ENCODE measurements at regions not wholly inside any gene's neighbourhood (a gene's known extent, or its start where the extent isn't known, plus 50 kb on each side); places are given as distances from the start of the nearest gene placed in this dataset.
"Not testable (repeated sequence)": the region's sequence is repeated elsewhere in the genome, so short reads cannot be mapped to it uniquely, and the experiment has no call there.

DNA sequence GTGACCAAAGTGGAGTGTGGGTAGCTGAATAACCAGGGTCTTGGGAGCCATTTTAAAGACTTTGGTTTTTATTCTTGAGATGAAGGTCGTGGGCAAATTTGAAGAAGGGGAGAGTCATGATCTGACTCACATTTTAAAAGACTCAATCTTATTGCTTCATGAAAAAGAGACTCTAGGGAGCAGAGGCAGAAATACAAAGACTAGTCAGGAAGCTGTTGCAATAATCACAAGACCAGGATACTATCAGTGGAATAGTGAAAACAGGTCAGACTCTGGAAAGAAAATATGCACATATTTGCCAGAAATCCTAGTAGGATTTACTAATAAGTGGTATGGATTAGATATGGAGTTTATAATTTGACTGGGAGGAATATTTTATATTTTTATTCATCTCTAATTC lies 448.4 kb downstream of the RAPGEF2 start:
- DNase-seq (ENCODE audit: low spot score), result no peak

DNA sequence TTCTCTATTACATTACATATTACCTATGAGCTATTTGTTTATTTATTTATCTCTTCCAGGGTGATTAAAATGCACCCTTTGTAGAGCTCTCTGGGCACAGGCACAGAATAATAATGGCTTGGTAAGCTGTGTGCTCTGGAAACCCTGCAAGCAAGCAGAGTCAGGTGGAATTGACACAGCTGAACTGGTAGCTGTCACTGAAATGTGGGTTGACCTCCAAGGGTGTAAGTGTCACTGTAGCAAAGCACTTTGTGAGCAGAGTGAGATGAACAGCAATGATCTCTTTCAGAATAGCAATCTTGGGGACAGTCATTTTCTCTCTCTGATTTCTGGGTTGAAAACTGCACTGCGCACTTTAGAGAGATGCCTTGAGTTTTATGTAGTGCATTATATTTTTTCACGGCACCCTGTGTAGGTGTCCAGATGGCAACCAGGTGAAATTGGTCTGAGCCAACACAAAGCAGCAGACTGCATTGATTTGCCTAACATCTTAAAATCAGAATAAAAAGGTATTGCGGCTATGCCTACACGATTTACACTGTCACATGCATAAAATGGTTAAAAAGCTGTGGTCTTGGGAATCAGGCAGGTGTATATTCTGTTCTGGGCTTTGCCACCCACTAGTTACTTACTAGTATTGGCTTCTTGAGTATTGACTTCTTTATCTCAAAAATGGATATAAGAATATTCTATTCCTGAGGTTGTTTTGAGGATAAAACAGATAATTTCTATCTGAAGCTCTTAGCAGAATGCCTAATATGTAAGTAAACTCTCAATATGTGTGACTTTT lies 450.3 kb downstream of the RAPGEF2 start:
- DNase-seq (ENCODE audit: low spot score), result no peak

DNA sequence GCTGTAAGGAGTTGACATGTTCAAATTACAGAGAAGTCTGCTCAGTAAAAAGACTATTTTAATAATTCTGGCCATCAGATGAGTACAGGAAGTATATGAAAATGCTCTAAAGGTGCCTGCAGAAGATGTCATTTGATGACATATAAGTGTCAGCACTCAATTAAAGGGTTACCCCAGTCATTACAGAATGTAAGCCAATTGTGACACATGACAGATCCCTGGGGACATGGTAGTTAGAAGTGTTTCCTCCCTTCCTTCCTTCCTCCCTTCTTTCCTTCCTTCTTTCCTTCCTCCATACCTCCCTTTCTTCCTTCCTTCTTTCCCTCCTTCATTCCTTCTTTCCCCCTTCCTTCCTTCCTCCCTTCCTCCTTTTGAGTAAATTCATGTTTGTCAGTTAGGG lies 453.0 kb downstream of the RAPGEF2 start:
- DNase-seq (ENCODE audit: low spot score), result no peak

DNA sequence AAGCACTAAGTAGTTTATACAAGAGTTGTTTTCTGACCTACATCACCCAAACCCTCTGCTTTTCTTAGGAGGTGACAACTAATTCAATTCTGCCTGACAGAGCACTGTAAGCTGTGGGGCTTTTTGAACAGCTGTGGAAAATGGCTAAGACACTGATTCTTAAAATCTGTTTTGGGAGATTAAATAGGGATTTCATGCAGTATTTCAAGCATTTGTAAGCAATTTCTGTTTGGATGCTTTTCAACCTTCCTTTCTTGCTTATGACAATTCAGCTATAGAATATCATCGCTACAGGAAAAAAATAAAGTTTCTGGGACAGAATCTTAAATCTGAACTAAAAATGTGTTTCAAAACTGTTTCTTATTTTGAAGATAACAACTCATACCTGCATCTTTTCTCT lies 459.5 kb downstream of the RAPGEF2 start:
- DNase-seq (ENCODE audit: low spot score), result no peak

DNA sequence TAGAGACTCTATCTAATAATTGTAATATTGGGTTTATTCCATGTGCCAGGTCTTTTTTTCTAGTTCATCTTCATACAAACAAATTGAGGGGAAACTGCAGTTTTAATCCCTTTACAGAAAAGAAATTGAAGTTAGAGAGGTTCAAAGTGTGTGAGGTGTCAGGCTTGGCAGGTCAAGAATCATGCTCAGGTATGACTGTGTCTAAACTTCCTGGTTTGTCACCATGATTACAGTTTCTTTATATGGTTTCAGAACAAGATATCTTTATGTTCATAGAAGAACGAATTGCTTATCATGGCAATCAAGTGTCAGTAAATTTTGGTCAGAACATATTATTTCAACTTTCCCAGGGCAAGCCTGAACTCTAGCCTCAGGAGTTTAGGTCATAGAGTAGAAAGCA lies 460.4 kb downstream of the RAPGEF2 start:
- DNase-seq (ENCODE audit: low spot score), result no peak

DNA sequence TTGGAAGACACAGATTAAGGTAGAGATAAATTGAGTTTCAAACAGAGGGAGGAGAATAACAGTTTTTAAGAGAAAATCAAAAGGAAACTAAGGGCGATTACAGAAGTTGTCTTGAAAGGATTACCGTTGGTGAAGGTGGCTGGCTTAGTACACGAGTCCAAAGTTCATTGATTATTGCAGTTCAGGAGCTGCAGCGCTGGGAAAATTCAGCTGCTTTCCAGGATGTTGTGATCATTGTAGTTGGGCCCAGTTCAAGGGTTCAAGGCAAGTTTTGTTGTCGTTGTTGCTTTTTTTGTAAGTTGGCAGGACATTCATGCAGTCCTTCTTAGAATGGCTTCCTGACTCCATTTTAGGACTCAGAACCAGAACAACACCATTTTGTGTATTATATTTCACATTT lies 461.7 kb downstream of the RAPGEF2 start:
- no peak for DNase-seq (ENCODE audit: low spot score)

DNA sequence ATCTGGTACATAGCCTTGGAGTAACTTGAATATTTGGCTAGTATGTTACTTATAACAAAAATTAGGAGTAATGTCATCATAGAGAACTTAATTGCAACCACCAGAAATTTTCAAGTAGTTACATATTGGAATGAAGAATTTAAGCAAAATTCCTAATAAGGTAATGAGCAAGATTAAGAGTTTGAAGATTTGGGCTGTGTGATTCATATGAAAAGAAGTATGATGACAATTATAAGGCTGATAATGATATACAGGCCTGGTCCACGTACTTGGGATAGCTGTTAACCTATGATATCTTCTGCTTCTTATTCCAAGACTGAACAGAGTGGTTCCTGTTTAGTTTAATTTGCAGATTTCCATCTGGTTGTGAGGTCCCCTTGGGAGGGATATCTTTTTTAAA lies 463.9 kb downstream of the RAPGEF2 start:
- no peak for DNase-seq (ENCODE audit: low spot score)

DNA sequence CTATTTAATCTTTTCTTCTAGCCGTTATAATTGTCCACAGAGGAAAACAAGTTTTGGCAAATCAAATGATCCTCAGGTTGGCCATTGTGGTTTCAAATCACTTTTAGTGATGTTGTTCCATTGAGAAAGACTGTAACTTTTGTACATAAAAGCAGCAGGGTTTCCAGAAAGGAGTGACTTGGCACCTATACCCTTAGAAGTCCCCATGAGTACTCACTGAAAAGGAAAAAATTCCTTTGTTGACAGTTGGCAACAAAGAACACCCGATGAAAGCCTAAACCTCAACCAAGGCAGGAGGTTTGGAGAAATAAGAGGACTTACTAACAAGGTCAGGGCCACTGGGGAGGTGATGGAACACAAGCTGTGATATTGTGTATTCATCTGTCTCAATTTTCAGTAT lies 474.4 kb downstream of the RAPGEF2 start:
- no peak for DNase-seq (ENCODE audit: low spot score)

DNA sequence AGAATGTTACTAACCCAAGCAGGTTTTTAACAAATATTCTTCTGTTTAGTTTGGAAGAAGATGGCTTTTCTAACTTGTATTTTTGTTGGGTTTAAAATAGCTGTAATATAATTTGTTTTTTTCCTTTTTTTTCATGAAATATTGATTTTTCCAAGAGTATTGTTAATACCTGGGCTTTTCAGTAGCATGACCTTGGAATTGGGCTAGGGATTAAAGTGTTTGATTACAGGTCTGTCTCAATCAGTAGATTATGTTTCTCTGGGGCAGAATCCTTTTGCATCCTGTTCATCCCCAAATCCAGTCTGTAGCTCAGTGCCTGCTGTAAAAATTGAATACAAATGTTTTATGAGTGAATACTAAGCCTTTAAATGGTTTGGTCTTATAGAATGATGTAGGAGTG lies 479.8 kb downstream of the RAPGEF2 start:
- DNase-seq (ENCODE audit: low spot score), result no peak

DNA sequence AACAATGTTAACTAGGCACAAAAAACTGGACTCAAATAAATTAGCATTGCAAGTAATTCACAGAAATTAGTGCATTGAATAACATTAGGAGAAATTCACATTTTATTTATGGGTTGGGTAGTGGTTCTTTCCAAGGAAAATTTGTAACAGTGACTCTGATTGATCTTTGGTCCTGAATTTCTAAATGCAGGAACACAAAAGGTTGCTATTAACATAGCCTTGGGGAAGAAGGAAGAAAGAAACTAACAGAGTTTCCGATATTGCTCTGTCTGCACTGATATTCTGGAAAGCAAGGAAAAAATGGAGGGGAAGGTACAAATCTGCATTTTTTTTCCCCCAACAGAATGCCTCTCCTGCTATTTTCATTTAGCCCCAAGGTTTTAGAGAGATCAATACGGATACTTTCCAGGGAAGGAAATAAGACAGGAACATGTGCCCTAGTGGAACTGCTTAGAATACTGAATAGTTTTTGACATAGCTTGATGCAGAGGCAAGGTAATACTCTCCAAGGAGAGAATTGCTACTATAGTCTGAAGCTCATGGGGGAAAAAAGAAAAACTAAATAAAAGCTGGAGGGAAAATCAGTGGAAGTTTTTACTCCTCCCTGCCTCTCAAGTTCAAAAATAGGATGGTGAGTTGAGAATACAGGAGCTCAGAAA lies 490.1 kb downstream of the RAPGEF2 start:
- DNase-seq (ENCODE audit: low spot score), result no peak

DNA sequence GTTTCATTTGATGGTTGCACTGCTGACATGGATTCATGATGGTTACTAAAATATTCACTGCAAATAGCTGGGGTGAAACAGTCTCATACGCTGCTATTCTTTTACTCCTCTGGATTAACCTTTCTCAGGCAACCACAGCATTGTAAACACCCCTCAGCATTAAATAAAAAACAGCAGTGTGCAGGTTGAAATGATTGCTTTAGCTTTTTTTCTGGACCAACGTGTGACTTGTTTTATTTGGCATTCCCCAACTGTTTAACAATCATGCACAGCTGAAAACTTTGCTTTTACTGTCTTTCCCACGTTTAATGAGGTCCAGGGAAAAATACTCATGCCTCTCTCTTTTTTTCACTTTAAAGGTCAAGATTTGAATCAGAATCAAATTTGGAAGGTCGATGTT lies 490.8 kb downstream of the RAPGEF2 start:
- no peak for DNase-seq (ENCODE audit: low spot score)

DNA sequence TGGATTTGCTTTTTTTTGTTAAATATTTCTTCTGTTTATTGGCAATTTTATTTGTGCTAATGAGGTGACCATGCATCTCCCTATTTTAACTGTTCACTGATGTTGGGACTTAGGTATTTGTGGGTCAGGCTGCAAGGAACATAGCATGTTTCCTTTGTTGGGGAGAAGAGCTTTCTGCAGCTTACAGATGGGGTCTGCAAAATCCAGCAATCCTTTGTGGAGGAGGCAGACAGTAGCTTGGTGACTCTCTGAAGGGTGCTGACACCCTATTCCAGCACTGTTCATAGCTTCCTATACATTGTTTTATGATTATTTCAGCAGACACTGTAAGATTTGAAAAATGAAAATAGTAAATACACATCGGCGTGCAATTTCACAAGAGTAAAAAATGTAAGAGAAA lies 491.7 kb downstream of the RAPGEF2 start:
- DNase-seq (ENCODE audit: low spot score), result no peak

DNA sequence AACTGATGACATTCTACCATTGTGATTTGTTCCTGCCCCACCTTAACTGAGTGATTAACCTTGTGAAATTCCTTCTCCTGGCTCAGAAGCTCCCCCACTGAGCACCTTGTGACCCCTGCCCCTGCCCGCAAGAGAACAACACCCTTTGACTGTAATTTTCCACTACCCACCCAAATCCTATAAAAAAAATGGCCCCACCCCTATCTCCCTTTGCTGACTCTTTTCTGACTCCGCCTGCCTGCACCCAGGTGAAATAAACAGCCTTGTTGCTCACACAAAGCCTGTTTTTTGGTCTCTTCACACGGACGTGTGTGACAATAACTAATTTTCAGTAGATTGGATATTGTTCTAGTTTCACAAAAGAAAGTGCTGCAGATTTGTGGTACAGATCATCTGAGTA lies 492.2 kb downstream of the RAPGEF2 start:
- DNase-seq (ENCODE audit: low spot score), result not testable (repeated sequence)

DNA sequence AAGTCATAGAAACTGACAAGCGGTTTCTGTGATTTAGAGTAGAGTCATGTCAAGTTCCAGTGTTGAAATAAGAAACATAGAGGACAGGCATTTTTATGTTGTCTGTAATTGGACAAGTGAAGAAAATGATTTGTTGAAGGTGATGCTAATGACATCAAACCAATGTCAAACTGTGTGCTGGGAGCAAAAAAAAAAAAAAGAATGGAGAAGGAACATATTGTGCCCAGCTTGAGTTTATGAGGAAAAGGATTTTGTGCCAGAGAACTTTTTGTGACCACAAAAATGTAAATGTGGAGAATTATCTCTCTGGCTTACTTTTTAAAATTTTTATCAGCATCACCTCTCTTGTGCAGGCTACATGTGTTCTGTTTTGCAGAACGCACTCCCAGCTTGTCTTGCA lies 495.7 kb downstream of the RAPGEF2 start:
- no peak for DNase-seq (ENCODE audit: low spot score)

DNA sequence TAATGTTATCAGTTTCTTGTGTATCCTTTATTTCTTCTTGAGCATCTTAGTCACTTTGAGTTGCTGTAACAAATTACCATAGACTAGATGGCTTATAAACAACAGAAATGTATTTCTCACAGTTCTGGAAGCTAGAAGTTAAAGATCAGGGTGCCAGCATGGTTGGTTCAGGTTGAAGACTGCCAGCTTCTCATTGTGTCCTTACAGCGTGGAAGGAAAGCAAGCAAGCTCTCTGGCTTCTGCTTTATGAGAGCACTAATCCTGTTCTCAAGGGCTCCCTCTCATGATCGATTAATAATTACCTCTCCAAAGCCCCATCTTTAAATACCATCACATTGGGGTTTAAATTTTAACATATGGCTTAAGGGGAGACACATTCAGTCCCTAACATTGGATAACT lies 497.2 kb downstream of the RAPGEF2 start:
- no peak for DNase-seq (ENCODE audit: low spot score)

DNA sequence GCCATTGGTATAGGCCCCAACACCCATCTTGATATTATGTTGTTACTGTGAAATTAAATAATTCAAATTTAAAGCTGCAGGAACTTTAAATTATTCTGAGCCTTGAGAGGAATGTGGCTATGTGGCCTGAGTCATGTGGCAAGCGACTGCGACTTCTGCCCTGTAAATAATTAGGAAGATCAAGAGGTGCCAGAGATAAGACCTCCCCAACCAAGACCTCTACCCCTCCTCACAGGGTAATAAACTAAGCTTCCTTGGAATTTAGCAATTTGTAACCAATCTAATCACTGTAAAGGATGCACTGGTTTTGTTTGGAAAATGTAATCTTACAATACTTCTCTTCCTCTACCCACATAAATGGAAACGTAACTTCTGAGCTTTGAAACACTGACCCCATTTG lies 501.9 kb downstream of the RAPGEF2 start:
- no peak for DNase-seq (ENCODE audit: low spot score)

DNA sequence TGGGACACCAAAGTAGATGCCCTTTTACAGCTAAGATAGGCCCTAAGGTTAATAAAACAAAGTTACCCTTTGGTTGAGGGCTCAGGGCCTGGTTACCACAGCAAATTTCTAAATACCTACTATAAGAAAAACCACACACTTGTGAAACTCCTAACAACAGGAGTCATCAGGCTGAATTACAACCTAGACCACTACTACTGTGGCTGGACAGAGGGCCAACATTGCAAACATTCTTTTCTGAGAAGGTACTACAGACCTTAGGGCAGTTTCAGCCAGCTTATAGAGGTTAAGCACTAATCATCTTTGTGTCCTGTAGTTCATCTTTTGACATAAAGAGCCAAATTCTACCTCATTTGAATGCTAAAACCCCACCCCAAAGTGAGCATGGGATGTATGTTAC lies 504.0 kb downstream of the RAPGEF2 start:
- DNase-seq (ENCODE audit: low spot score), result no peak

DNA sequence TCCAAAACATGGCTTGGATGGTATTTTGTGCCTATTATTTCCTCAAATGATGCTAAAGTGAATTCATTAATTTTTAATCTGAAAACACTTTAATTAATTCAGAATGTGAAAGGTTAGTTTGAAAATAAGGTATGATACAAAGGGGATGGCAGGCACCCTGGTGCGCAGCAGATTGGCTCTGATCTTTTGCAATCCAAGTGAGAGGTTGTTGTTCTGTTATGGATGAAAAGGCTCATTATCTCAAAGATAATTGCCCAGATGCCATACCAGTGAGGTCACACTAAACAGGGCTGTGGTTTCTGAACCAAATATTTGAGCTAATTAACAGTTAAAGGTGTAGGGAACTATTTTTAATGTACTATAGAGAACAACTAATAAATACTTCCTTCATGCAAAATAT lies 504.9 kb downstream of the RAPGEF2 start:
- no peak for DNase-seq (ENCODE audit: low spot score)

DNA sequence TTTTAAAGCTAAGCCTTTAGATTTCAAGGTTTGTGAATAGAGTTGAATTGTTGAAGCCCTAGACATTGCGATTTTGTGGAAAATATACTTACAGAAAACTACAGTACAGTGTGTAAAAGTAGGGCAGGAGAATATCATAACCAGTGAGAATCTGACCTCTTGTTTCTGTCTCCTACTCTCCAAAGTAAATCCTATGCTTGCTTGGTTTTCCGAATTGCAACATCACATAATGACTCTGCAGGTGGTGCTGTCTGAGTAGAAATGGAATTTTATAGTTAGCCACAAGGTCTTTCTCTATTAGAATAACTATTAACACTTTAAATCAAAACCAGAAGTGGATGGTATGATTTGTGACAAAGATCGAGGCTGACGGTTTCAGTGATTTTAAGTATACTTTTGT lies 505.6 kb downstream of the RAPGEF2 start:
- DNase-seq (ENCODE audit: low spot score), result no peak

DNA sequence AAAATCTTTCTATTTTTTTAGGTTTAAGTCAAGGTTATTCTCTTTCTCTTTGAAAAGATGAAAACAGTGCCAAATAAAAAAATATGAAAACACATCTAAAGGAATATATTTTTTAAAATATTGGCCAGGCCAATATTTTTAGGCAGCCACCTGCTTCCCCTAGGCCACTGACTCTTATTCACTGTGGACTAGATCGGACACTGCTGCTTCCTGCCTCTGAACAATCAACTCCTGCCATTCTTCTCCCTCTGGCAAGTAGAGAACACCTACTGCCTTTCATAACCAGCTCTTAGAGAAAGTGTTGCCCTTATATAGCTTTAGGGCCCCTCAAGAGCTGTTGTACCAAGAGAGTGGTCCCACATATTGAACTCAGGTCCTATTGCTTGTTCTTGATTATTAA lies 529.2 kb downstream of the RAPGEF2 start:
- DNase-seq (ENCODE audit: low spot score), result no peak

DNA sequence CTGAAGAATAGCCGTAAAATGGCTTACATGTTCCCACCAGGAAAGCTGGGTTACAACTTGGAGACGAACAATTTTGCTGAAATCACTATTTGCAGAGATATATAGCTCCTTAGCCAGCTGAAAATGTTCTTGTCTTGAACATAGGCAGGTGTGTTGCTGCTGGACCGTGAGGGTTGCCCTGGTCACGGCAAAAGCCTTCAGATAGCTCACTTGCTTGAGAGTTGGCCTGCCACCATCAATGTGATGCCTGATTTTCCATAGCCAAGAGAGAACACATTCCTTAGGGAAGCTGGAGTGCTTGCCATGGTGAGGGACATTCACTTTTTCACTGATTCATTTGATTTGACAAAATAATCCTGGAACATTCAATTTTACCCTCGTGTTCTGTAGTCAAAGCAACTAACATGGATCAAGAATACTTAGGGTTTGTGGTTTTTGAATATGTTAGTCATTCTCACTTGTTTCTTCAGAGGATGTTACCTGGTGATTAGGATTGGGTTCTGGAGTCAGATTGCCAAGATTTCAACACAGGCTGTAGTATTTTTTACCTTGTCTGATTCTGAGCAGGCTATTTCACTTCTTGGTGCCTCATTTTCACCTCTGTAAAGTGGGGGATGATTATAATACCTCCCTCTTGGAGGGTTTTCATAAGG lies 536.9 kb downstream of the RAPGEF2 start:
- DNase-seq (ENCODE audit: low spot score), result no peak

DNA sequence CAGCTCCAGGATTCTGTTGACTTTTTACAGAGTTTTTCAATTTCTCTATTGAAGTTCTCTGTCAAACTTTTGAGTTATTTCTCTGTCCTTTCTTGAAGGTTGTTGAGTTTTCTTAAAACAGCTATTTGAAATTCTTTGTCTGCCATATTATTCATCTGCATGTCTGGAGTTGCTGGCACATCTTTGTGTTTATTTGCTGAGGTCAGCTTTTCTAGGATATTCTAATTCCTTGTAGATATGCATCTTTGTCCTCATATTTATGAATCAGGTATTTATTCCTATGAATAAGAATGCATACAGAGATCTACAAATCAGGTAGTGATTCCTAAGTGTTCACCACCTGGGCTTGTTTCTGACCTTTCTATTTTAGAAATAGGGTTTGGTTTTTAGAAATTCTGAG lies 546.4 kb downstream of the RAPGEF2 start:
- DNase-seq (ENCODE audit: low spot score), result no peak

DNA sequence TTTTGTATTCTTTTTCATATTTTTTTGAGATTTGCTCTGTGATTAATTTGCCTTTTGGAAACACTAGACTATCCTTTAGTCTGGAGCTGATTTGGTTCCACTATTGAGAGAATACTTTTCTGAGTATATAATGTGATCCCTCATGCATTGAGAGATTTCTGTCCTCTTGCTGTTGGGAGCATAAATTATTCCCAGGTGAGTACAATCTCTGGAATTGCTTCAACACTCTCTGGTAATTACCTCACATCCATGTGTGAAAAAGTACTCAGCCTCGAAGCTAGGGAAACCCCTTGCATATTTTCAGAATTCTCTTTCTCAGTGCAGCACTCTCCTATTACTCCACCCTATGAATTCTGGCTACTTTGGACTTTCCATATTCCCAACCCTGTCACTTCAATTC lies 550.0 kb downstream of the RAPGEF2 start:
- DNase-seq (ENCODE audit: low spot score), result no peak

Data from putamen (tissue), 1 donor.